Large intestine (tissue), 3 donors: ENCODE measurements at regions not wholly inside any gene's neighbourhood (a gene's known extent, or its start where the extent isn't known, plus 50 kb on each side); places are given as distances from the start of the nearest gene placed in this dataset.
"Not testable (repeated sequence)": the region's sequence is repeated elsewhere in the genome, so short reads cannot be mapped to it uniquely, and the experiment has no call there.

Experiments
- DNase-seq, 2 donors: peaks; one replicate each; pipeline versions ENCODE4 v3.0.0 to v3.0.0-alpha.2; 2013
- H3K27ac ChIP-seq: one replicate; pipeline ENCODE4 v1.5.1; 2013; ENCODE audit warnings: low read length
- H3K27me3 ChIP-seq: 2 replicates; pipeline ENCODE4 v1.6.1; 2013; ENCODE audit warnings: low read length; ENCODE audit not compliant: control insufficient read depth, insufficient read depth
- H3K36me3 ChIP-seq: 2 replicates; pipeline ENCODE4 v1.6.1; 2013; ENCODE audit warnings: low read length; ENCODE audit not compliant: control insufficient read depth, insufficient read depth
- H3K4me1 ChIP-seq: one replicate; pipeline ENCODE4 v1.6.1; 2013; ENCODE audit warnings: low read length; ENCODE audit not compliant: control insufficient read depth, insufficient read depth
- H3K4me3 ChIP-seq: one replicate; pipeline ENCODE4 v1.5.1; 2013; ENCODE audit warnings: low read length
- H3K9me3 ChIP-seq: one replicate; pipeline ENCODE4 v1.6.1; 2013; ENCODE audit warnings: mild to moderate bottlenecking, low read depth, low read length, moderate library complexity; ENCODE audit not compliant: control insufficient read depth
- WGBS: methylation state at CpG from one replicate; pipeline ENCODE4 v1.1.5; 2013; ENCODE audit warnings: low lambda C conversion rate; ENCODE audit not compliant: insufficient coverage; 5-methylcytosine and 5-hydroxymethylcytosine counted together

DNA sequence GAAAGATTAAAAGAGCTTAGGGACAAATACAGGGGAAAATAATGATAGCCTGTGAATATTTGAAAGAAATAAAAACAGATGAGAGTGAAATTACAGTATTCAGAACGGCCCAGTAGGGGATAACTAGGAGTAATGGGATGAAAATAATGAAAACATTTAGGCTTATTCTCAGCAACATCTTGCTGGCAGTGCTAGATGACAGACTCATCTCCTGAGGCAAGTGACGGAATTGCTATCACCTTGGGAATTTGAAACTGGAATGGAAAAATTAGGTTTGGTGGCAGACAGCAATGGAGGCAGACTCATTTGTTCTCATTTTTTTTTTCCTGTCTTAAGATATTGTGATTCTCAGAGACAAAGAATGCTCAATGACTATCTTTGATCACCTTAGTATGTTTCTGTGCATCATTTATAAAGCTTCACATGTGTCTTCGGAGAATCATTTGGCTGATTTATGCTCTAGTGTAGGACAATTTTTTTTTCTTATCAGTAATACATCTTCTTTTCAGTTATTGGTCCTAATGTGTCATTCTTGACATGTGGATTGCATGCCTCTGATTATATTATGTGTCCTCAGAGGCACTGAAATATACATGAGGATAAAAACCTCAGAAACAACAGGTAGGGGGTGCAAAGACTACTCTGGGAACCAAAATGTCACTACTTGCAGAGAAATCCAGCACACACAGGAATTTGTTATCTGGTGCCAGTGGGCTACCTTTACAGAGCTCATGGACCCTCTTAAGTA, 711.7 kb downstream of the EDEM1 start:
- no peaks in the 10 kb centered on the region for H3K36me3 ChIP-seq
- H3K27ac ChIP-seq, result no peak overlapping the region
- WGBS, result 60% methylated on average over 1 of the region's 3 CpGs
- H3K4me1 ChIP-seq, result no peaks in the 10 kb centered on the region
- no peak overlapping the region for H3K4me3 ChIP-seq
- DNase-seq, result no peak
- H3K27me3 ChIP-seq, result no peaks in the 10 kb centered on the region
- H3K9me3 ChIP-seq, result no peaks in the 10 kb centered on the region

DNA sequence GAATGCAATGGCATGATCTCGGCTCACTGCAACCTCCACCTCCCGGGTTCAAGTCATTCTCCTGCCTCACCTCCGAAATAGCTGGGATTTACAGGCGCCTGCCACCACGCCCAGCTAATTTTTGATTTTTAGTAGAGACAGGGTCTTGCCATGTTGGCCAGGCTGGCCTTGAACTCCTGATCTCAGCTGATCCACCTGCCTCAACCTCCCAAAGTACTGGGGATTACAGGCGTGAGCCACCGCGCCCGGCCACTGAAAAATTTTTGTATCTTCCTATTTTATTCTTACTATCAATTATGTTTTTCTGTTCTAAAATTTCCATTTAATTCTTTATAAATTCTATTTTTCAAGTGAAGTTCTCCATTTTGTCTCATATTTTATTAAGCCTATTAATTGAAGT, 730.4 kb downstream of the EDEM1 start:
- H3K27ac ChIP-seq, result no peak overlapping the region
- H3K9me3 ChIP-seq, result no peaks in the 10 kb centered on the region
- no peak overlapping the region for H3K4me3 ChIP-seq
- DNase-seq, result no peak
- no peaks in the 10 kb centered on the region for H3K27me3 ChIP-seq
- WGBS, result 92% methylated on average over 4 of the region's 9 CpGs
- no peaks in the 10 kb centered on the region for H3K4me1 ChIP-seq
- H3K36me3 ChIP-seq, result no peaks in the 10 kb centered on the region

DNA sequence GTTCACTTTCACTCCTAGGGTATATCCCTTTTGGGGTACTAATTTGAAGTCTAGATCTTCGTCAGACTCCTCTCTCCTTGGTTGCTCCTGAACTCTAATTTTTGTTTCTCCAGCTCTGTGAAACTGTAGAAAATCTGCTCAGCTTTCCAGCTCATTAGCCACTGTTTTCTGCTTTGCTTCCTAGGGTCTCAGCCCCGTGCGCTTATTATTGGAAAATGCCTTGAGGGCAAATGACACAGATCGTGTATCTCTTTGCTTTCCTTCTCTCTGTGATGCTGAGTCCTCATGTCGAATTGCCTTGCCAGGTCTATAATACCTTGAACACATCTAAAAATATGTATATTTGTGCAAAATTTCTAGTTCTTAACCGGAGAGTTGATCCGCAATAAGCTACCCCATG, 731.1 kb downstream of the EDEM1 start:
- no peaks in the 10 kb centered on the region for H3K27me3 ChIP-seq
- no peak overlapping the region for H3K27ac ChIP-seq
- no peaks in the 10 kb centered on the region for H3K36me3 ChIP-seq
- no peak for DNase-seq
- no peaks in the 10 kb centered on the region for H3K9me3 ChIP-seq
- H3K4me3 ChIP-seq, result no peak overlapping the region
- 0% methylated on average over 1 of the region's 7 CpGs for WGBS
- no peaks in the 10 kb centered on the region for H3K4me1 ChIP-seq

DNA sequence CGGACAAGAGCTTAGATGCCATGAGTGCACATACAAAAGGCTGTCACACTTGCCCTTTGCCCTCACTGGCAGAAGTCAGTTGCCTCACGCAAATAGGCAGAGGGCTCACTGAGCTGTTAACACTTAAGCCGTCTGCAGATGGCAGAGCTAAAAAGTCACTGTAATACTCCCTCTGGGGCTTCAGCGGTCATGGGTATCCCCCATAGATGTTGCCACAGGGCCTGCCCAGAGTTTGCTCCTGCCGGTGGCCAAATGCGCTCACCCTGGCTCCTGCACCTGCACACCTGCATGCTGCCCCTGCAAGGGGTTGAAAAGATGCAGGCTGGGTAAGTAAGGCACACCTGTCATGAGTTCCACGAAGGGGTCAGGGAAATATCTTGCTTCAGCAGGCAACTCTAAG, 741.5 kb downstream of the EDEM1 start:
- no peak for DNase-seq
- Histone ChIP-seq H3K27me3 (no peaks in the 10 kb centered on the region), H3K27ac (no peak overlapping the region), H3K9me3 (no peaks in the 10 kb centered on the region), H3K4me1 (no peaks in the 10 kb centered on the region), H3K36me3 (no peaks in the 10 kb centered on the region), H3K4me3 (no peak overlapping the region)
- WGBS, result no CpG with 5 or more reads among the region's 7 CpGs

DNA sequence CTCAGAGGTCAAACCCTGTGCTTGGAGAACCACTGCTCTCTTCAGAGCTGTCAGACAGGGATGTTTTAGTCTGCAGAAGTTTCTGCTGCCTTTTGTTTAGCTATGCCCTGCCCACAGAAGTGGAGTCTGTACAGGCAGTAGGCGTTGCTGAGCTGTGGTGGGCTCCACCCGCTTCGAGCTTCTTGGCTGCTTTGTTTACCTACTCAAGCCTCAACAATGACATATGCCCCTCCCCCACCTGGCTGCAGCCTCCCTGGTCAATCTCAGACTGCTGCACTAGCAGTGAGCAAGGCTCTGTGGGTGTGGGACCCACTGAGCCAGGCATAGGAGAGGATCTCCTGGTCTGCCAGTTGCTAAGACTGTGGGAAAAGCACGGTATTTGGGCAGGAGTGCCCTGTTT, 756.6 kb downstream of the EDEM1 start:
- H3K9me3 ChIP-seq, H3K4me1 ChIP-seq, H3K36me3 ChIP-seq, H3K27ac ChIP-seq, H3K27me3 ChIP-seq, H3K4me3 ChIP-seq, DNase-seq: not testable (repeated sequence)
- WGBS, result no CpG with 5 or more reads among the region's 4 CpGs

DNA sequence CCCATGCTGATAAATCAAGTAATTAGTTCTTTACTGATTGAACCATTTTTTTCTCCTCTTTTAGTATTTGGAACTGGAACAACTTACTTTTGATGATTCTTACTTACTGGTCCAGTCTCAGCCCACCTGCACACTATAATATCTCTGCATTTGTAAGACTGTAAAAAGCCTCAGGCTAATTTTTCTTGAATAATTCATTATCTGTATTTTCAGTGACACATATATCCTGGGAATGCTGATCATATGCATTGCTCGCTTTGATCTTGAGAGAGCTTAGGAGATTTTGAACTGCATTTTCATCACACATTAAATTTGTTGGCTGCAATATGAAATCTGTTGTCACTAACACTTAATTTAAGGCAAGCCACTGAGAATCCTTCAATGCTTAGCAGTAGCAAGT, 760.6 kb downstream of the EDEM1 start:
- no peaks in the 10 kb centered on the region for H3K9me3 ChIP-seq
- no peak overlapping the region for H3K4me3 ChIP-seq
- no peaks in the 10 kb centered on the region for H3K4me1 ChIP-seq
- DNase-seq, result no peak
- H3K27ac ChIP-seq, result no peak overlapping the region
- WGBS, result 80% methylated on average over 1 of the region's 1 CpG
- no peaks in the 10 kb centered on the region for H3K36me3 ChIP-seq
- H3K27me3 ChIP-seq, result no peaks in the 10 kb centered on the region

DNA sequence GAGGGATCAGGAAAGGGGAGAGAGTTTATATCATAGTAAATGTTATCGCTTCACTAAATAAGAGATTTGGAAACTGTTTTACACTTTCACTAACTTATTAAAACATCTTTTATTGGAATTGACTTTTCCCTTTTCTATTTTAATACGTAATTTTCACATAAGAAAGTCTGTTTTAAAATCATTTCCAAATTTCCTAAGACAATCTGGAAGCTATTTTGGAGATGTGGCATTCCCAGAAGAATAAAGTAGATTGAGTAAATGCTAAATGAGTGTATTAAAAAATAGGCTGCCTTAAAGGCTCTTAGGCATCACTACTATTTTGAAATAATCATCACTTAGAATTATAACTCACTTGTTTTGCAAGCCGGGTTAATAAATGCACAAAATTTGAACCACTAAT, 763.5 kb downstream of the EDEM1 start:
- DNase-seq, result no peak
- Histone ChIP-seq H3K4me3 (no peak overlapping the region), H3K4me1 (no peaks in the 10 kb centered on the region), H3K36me3 (no peaks in the 10 kb centered on the region), H3K27ac (no peak overlapping the region), H3K9me3 (no peaks in the 10 kb centered on the region), H3K27me3 (no peaks in the 10 kb centered on the region)
- WGBS, result 48% methylated on average over 3 of the region's 3 CpGs

DNA sequence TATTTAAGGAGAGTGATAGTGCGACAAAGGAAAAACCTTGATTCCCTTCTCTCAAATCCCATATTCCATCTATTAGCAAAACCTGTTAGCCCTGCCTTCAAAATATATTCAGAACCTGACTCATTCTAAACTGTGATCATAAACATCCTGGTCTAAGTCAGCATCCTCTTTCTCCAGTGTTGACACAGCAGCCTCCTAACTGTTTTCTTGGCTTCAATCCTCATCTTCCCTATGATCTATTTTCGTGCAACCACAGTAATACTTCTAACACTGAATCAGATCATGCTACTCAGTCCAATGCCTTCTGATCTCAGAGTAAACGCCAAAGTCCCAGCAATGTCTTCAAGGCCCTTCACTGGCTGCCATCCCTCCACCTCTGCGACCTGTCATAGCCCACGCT, 785.1 kb downstream of the EDEM1 start:
- no peak for DNase-seq
- WGBS, result 72% methylated on average over 3 of the region's 5 CpGs

DNA sequence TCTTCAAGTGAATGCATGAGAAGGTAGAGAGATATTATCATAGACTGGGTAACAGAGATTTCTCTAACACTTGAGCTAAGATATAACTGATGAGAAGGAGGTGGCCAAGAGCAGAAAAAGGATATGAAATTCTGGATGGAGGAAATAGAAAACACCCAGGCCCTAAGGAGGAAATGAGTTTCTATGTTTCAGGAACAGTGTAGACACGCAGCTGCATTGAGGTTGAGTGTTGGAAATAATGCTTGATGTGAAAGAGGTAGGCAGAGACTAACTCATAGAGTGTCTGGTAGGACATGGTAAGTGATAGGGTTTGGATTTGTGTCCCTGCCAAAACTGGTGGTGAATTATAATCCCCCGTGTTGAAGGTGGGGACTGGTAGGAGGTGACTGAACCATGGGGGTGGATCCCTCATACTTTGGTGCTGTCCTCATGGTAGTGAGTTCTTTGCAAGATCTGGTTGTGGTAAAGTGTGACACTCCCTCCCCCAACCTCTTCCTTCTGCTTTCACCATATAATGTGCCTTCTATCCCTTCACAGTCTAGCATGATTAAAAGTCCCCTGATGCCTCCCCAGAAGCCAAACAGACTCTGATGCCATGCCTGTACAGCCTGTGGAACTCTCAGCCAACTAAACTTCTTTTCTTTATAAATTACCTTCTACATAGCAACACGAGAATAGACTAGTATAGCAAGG, 787.3 kb downstream of the EDEM1 start:
- Histone ChIP-seq H3K36me3 (no peaks in the 10 kb centered on the region), H3K27me3 (no peaks in the 10 kb centered on the region), H3K4me1 (no peaks in the 10 kb centered on the region), H3K4me3 (no peak overlapping the region), H3K9me3 (no peaks in the 10 kb centered on the region), H3K27ac (no peak overlapping the region)
- no peak for DNase-seq
- WGBS, result 90% methylated on average over 1 of the region's 3 CpGs

More for the DNA sequence above, 785.1 kb downstream of the EDEM1 start:
- Histone ChIP-seq H3K4me1 (no peaks in the 10 kb centered on the region), H3K4me3 (no peak overlapping the region), H3K36me3 (no peaks in the 10 kb centered on the region), H3K27me3 (no peaks in the 10 kb centered on the region), H3K9me3 (no peaks in the 10 kb centered on the region), H3K27ac (no peak overlapping the region)

DNA sequence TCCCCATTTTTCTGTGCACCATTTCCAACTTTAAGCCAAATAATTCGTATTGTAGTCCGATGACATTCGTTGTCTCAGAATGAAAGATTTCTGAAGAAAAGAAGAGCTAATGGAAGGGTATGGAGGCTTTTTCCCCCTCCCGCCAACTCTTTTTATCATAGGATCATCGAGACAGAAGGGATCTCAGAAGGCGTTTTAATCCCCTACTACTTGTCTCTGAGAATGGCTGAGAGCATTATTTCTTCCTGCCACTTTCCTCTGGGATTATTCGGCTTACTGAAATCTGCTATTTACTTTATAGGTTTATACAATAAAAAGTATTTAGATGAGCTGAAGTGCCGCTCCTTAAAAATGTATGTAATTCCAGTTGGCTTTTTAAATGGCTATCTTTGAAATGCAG, 789.8 kb downstream of the EDEM1 start:
- no peak overlapping the region for H3K4me3 ChIP-seq
- H3K4me1 ChIP-seq, result no peaks in the 10 kb centered on the region
- no peak for DNase-seq
- WGBS, result 83% methylated on average over 6 of the region's 8 CpGs
- no peaks in the 10 kb centered on the region for H3K36me3 ChIP-seq
- no peaks in the 10 kb centered on the region for H3K9me3 ChIP-seq
- H3K27ac ChIP-seq, result no peak overlapping the region
- no peaks in the 10 kb centered on the region for H3K27me3 ChIP-seq

DNA sequence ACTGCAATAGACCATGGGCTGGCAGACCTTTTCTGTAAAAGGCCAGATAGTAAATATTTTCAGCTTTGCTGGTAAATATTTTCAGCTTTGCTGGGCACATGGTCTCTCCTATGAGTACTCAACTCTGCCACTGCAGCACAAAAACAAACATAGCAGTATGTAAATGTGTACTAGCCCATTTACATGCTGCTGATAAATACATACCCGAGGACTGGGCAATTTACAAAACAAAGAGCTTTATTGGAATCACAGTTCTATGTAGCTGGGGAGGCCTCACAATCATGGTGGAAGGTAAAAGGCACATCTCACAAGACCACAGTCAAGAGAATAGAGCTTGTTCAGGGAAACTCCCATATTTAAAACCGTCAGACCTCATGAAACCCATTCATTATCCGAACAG, 793.0 kb downstream of the EDEM1 start:
- H3K36me3 ChIP-seq, result no peaks in the 10 kb centered on the region
- no peaks in the 10 kb centered on the region for H3K9me3 ChIP-seq
- H3K27ac ChIP-seq, result no peak overlapping the region
- no peak for DNase-seq
- no peaks in the 10 kb centered on the region for H3K4me1 ChIP-seq
- WGBS, result no CpG with 5 or more reads among the region's 3 CpGs
- H3K4me3 ChIP-seq, result no peak overlapping the region
- no peaks in the 10 kb centered on the region for H3K27me3 ChIP-seq
